NCI-H524 treated with DMSO at 0.1 percent for 48 hours (cell line): ENCODE measurements at regions not wholly inside any gene's neighbourhood (a gene's known extent, or its start where the extent isn't known, plus 50 kb on each side); places are given as distances from the start of the nearest gene placed in this dataset.

Source experiments
- DNase-seq: peaks from one replicate; lab custom pipeline; 2025; lab: John Stamatoyannopoulos, UW

GRCh38 chr3:76900596-76900995 is 139.3 kb upstream of the ROBO2 start:
- no peak for DNase-seq

DNA sequence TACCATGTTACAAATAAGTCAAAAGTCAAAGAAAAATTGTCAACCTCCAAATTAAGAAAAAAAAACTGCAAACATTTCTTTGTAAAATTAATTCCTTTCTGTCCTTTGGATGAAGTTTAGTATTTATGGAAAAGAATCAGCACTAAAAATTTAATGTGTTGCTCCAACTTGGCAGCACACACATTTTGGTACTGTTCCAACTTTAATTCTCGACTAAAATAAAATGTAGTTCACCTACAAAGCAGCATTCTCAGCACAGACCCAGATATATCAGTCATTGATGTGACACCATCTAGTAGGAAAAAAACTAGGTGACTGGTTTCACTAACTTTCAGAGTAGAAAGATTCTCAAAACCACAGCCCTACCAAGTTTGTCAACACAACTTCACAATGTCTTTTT is 131.7 kb upstream of the ROBO2 start:
- no peak for DNase-seq

GRCh38 chr3:76912841-76913383 is 127.0 kb upstream of the ROBO2 start:
- DNase-seq, result no peak

- DNase-seq, result no peak
Observed at GRCh38 chr3:76917436-76917835, 122.5 kb upstream of the ROBO2 start.

- no peak for DNase-seq
Observed at GRCh38 chr3:76920511-76920910, 119.4 kb upstream of the ROBO2 start.

DNA sequence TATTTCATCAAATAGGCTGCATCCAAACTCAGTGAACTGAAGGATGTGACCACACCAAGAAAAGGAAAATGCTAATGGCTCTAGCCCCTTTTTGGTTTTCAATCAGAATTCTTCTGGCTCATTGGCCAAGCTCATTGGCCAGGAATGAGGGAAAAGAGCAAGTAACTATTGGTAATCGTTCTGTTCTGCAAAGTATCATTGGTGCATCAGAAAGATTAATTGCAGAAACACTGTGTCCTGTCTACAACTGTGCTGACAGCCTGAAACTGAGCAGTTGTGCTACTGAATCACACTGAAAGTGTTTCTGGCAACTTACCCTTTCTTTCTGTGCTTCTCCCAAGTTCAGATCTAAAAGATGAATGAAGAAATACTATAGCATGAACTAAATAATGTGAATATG is 116.4 kb upstream of the ROBO2 start:
- DNase-seq, result no peak

DNA sequence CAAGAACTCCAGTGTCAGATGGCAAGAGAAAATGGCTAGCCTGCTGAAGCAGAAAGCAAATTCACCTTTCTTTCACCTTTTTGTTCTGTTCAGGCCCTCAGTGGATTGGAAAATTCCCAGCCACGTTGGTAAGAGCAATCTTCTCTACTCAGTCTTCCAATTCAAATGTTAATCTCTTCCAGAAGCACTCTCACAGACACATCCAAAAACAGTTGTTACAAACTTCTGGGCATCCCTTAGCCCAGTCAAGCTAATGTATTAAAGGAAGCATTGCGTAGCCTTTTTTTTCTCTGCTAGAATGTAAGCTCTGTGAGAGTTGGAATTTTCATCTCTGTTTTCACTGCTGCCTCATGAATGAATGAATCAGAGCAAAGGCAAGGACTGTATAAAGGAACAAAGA is 109.2 kb upstream of the ROBO2 start:
- DNase-seq, result no peak

- DNase-seq, result no peak
Observed at GRCh38 chr3:76933245-76933644, 106.7 kb upstream of the ROBO2 start.

- no peak for DNase-seq
Observed at GRCh38 chr3:76938962-76939361, 100.9 kb upstream of the ROBO2 start.

DNA sequence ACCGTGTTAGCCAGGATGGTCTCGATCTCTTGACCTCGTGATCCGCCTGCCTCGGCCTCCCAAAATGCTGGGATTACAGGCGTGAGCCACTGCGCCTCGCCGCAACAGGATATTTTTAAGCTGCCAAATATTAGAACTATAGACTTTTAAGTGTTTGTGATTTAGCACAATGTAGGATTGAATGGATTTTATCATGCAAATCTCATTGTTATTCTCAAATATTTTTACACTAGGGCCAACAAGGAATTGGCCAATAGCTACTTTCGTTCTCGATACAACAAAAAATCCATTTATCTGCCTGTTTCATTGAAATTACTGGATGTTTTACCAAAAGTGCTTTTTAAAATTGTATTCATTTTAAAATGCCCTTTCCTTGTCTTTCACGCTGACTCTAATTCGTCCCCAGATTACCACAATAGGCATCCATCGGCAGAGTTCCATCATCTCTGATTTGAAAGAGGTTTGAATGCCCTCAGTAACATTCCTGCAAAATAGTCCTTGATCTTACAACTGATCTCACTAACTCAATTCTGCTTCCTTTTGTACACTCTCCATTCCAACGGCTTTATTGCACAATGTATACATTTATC is 99.6 kb upstream of the ROBO2 start:
- no peak for DNase-seq

- no peak for DNase-seq
Observed at GRCh38 chr3:76941376-76941775, 98.5 kb upstream of the ROBO2 start.

DNA sequence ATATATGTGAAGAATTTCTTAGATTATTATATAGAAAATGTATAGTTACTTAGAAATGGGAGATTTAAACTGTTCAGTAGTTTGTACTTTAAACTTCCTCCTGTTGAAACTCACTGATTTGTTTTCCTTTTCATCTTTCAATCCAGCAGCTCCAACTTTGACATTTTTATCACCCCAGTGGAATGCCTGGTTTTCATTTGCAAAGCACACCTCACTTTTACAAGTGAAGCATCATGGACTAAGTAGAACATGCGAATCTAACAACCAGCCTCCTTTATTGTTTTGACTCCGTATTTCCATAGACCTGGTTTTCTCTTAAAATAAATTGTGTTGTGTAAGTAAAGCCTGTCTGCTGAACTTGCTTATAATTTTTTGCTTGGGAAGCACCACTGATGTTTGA is 97.8 kb upstream of the ROBO2 start:
- no peak for DNase-seq

GRCh38 chr3:76943058-76943457 is 96.8 kb upstream of the ROBO2 start:
- no peak for DNase-seq

- DNase-seq, result no peak
Observed at GRCh38 chr3:76943671-76944070, 96.2 kb upstream of the ROBO2 start.

GRCh38 chr3:76949033-76949432 is 90.9 kb upstream of the ROBO2 start:
- no peak for DNase-seq

- DNase-seq, result no peak
Observed at GRCh38 chr3:76949462-76949861, 90.4 kb upstream of the ROBO2 start.

DNA sequence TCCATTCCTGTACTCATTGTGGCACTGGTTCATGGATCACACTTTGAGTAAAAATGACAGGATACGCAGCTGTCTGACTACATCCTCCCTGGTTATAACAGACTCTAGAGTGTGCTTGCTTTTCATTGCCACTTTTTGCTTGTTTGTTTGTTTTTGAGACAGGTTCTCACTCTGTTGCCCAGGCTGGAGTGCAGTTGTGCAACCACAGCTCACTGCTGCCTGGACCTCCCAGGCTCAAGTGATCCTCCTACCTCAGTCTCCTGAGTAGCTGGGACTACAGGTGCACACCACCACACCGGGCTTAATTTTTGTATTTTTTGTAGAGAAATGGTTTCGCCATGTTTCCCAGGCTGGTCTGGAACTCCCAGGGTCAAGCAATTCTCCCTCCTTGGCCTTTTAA is 89.3 kb upstream of the ROBO2 start:
- no peak for DNase-seq

DNA sequence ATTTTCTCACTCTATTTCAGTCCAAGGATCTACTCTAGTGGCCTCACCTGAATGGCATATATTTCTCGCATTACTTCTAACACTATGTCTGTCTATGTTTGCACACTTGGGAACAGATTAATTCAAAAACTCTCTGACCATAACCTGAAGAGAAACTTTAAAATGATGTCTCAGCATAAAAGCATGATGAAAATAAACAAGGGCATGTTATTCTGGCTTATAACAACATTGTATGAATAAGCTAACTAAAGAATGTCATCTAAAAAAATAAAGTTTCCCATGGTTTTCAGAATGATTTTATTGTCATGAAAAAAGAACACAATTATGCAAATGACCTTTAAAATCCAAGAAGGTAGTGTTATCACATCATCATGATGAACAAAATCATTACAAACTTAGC is 85.5 kb upstream of the ROBO2 start:
- no peak for DNase-seq

- no peak for DNase-seq
Observed at GRCh38 chr3:76958274-76958673, 81.6 kb upstream of the ROBO2 start.

DNA sequence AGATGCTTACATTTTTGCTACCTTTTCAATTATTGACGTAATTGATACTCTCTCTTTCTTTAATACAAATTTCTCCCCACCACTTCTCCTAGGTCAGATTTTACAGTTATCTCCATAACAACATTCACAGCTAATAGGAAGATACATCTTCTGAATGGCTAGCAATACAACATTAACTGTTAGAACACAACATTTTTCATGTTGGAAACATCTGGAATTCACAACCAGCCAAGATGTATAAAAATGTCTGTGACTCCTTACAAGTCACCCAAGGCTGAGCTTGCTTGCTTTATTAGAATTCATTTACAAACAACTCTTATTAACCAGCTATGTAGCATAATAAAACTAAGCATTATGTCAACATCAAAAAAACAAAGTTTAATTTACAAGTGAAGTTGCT is 81.0 kb upstream of the ROBO2 start:
- DNase-seq, result no peak

DNA sequence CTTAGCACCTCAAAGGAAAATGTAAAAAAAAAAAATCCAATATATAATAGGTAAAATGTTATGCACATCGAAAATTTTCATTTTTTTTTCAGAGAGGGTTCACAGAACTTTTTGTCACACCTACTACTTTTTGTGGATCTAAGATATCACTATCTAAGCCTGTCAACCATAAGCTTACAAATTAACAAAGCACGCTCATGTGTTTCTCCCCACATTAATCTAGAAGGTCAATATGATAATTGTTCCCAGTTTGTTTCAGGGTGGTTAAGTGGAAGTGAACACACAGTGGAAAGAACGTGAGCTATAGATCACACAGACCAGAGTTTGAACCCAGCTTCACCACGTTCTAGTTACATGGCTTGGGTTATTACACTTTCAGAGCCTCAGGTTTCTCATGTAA is 78.6 kb upstream of the ROBO2 start:
- no peak for DNase-seq

- no peak for DNase-seq
Observed at GRCh38 chr3:76965122-76965725, 74.7 kb upstream of the ROBO2 start.

DNA sequence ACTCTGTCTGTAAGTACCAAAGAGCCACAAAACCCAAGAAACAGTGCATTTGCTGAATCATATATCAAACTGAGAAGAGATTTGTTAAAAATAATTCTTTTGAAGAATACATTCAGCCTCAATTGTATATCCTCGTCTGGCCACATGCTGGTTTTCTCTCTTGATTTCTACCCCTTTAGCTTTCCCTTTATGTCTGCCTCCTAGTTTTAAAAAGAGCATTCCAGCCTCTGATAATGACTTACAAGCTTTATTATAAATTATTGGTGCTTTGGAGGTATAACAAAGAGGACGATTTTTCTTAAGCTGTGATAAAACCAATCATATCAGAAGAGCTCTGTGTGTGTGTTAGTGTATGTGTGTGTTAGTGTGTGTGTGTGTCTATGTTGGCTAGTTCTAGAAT is 70.4 kb upstream of the ROBO2 start:
- DNase-seq, result no peak

DNA sequence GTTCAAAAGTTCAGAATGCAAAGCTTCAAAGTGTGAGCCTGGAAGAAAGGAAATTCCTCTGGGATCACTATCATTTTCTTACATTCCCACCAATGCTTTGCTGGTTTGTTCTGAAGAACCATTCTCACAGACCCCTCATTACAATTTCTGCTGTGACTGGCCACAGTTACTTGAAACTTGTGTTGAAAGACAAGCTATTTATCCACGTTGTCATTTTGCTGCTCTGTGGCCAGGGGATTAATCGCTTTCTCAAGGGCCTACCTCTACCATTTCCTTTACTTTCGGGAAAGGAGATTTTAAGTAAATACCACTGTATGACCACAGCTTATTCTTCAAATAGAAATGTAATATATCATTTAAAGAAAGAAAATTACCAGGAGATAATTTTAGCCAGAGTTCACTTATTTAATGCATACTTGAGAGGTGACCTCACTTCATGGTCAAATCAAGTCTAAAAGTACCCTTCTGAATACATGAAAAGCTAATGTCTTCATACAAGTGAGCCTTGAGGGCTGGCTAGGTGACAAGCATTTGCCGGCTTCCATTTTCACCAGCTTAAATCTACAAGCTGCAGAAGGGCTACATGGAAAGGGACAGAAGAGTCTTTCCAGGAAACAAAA is 69.8 kb upstream of the ROBO2 start:
- DNase-seq, result no peak
